Naive B cell (primary cell): ENCODE measurements at regions not wholly inside any gene's neighbourhood (a gene's known extent, or its start where the extent isn't known, plus 50 kb on each side); places are given as distances from the start of the nearest gene placed in this dataset.

Experiments
- ATAC-seq, 2 donors: fragments of 150-1000 bp; cut with Tn5 transposase; 2 replicates each; pipeline ENCODE4 v1.10.0; 2021; ENCODE audit warnings: low read depth in 2 of 2, mild to moderate bottlenecking in 2 of 2, moderate library complexity in 2 of 2
- DNase-seq: peaks from one replicate; pipeline ENCODE4 v3.0.0; 2022
- H3K27ac Mint-ChIP-seq, 6 donors: one replicate each; pipeline ENCODE4 v1.8.0; 2020 to 2022; ENCODE audit warnings: mild to moderate bottlenecking in 6 of 6, mixed read lengths in 6 of 6, moderate library complexity in 5 of 6, inconsistent platforms in 2 of 6
- H3K27me3 Mint-ChIP-seq, 3 donors: one replicate each; pipeline ENCODE4 v1.8.0; 2021 to 2022; ENCODE audit warnings: mixed read lengths in 3 of 3, mild to moderate bottlenecking in 1 of 3
- H3K36me3 Mint-ChIP-seq, 2 donors: one replicate each; pipeline ENCODE4 v1.8.0; 2020 to 2022; ENCODE audit warnings: mixed read lengths in 2 of 2, inconsistent platforms in 1 of 2, mild to moderate bottlenecking in 1 of 2
- H3K4me1 Mint-ChIP-seq, 3 donors: one replicate each; pipeline ENCODE4 v1.8.0; 2020 to 2022; ENCODE audit warnings: mixed read lengths in 3 of 3, inconsistent platforms in 1 of 3, mild to moderate bottlenecking in 1 of 3, moderate library complexity in 1 of 3
- H3K4me3 Mint-ChIP-seq, 8 donors: one replicate each; pipeline ENCODE4 v1.8.0; 2020 to 2022; ENCODE audit warnings: mild to moderate bottlenecking in 8 of 8, mixed read lengths in 8 of 8, moderate library complexity in 8 of 8, inconsistent platforms in 2 of 8
- H3K9me3 Mint-ChIP-seq, 7 donors: one replicate each; pipeline ENCODE4 v1.8.0; 2020 to 2022; ENCODE audit warnings: mixed read lengths in 7 of 7, mild to moderate bottlenecking in 5 of 7, inconsistent platforms in 2 of 7, moderate library complexity in 1 of 7

- H3K4me1 Mint-ChIP-seq, result peaks cover 5 to 14% (median 9%) of the 10 kb centered on the region in 3 donors
- H3K27ac Mint-ChIP-seq, result peak overlapping the region in 1 of 6 donors; percentile 7
- peaks cover 0 to 5% (median 0%) of the 10 kb centered on the region in 3 donors for H3K27me3 Mint-ChIP-seq
- no peak for DNase-seq
- H3K4me3 Mint-ChIP-seq, result no peak overlapping the region
- H3K36me3 Mint-ChIP-seq, result peaks cover 6 to 7% of the 10 kb centered on the region in 2 donors
- no peak for ATAC-seq
- peaks cover 0 to 4% (median 0%) of the 10 kb centered on the region in 7 donors for H3K9me3 Mint-ChIP-seq
Observed at GRCh38 chr5:125202871-125203438, 456.5 kb upstream of the ZNF608 start.

DNA sequence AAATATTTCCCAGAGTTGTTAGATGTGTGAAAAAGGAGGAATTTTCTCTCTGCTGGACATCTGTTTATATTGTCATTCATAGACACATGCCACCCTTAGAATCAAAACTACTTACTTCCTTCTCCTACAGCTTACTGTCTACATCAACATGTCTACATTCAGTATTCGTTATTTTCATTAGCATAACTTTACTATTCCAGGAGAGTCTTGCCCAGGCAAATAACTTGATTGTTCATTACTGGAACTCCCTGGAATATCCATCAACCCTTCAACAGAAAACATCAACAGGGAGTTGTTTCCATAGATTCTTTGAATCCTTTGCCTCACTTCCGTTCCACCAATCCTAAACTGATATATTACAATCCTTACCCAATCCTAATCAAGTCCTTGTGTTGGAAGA lies 457.5 kb upstream of the ZNF608 start:
- H3K36me3 Mint-ChIP-seq, result peaks cover 6 to 7% of the 10 kb centered on the region in 2 donors
- DNase-seq (no peak), ATAC-seq (no peak)
- H3K27me3 Mint-ChIP-seq, result peaks cover 0 to 5% (median 0%) of the 10 kb centered on the region in 3 donors
- H3K4me1 Mint-ChIP-seq, result peaks cover 5 to 14% (median 9%) of the 10 kb centered on the region in 3 donors
- H3K4me3 Mint-ChIP-seq, result no peak overlapping the region
- H3K27ac Mint-ChIP-seq, result no peak overlapping the region
- H3K9me3 Mint-ChIP-seq, result peaks cover 0 to 4% (median 0%) of the 10 kb centered on the region in 7 donors

- no peaks in the 10 kb centered on the region for H3K27me3 Mint-ChIP-seq
- peaks cover 6 to 7% of the 10 kb centered on the region in 2 donors for H3K36me3 Mint-ChIP-seq
- peak overlapping the region in 1 of 8 donors; percentile 17 for H3K4me3 Mint-ChIP-seq
- ATAC-seq (peak in 1 of 2 donors; percentile 44), DNase-seq (no peak)
- no peak overlapping the region for H3K27ac Mint-ChIP-seq
- peaks cover 0 to 4% (median 0%) of the 10 kb centered on the region in 7 donors for H3K9me3 Mint-ChIP-seq
- H3K4me1 Mint-ChIP-seq, result peaks cover 0 to 8% (median 2%) of the 10 kb centered on the region in 3 donors
Observed at GRCh38 chr5:125205601-125206225, 459.3 kb upstream of the ZNF608 start.

GRCh38 chr5:125207856-125208255 lies 461.4 kb upstream of the ZNF608 start:
- H3K27me3 Mint-ChIP-seq, result no peaks in the 10 kb centered on the region
- no peak overlapping the region for H3K4me3 Mint-ChIP-seq
- H3K9me3 Mint-ChIP-seq, result peaks cover 0 to 4% (median 0%) of the 10 kb centered on the region in 7 donors
- peaks cover 0 to 8% (median 0%) of the 10 kb centered on the region in 3 donors for H3K4me1 Mint-ChIP-seq
- peaks cover 6 to 7% of the 10 kb centered on the region in 2 donors for H3K36me3 Mint-ChIP-seq
- DNase-seq (no peak), ATAC-seq (no peak)
- peak overlapping the region in 1 of 6 donors; percentile 11 for H3K27ac Mint-ChIP-seq

GRCh38 chr5:125209650-125210049 lies 463.2 kb upstream of the ZNF608 start:
- Mint-ChIP-seq H3K27me3 (no peaks in the 10 kb centered on the region), H3K4me1 (peaks cover 0 to 8% (median 0%) of the 10 kb centered on the region in 3 donors), H3K36me3 (peaks cover 0 to under 1% of the 10 kb centered on the region in 2 donors), H3K4me3 (no peak overlapping the region), H3K9me3 (peaks cover 0 to 2% (median 0%) of the 10 kb centered on the region in 7 donors), H3K27ac (no peak overlapping the region)
- no peak for DNase-seq
- no peak for ATAC-seq

DNA sequence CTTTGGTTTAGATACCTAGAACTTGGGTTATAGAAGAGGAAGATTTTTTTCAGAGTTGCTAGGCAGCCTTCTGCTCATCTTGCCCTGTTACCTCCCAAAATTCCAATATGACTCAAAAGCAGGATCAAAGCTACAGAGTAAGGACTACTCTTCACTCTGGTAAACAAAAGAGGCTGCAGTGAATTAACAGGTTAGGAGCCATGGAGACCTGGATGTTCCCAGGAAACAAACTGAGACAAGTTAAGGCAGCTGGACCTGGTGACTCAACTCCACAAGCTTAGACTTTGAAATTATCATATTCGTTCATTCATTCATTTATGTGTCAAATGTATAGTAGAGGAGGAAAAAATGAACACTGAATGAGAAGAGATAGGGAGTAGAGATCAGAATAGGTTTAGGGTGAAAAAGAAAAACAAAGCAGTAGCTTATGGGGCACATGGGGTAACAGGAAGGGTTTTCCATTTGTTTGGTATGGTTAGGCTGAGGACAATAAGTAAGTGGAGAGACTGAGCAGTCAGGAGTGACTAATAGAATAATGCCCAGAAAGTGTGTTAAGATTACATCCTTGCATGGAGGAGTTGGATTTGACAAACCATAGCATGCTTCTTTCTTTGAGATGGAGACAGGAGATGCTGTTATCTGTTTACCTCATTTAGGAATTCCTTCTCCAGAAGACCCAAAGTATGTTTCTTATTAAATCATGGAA lies 464.0 kb upstream of the ZNF608 start:
- peaks cover 0 to 2% (median 0%) of the 10 kb centered on the region in 7 donors for H3K9me3 Mint-ChIP-seq
- H3K36me3 Mint-ChIP-seq, result no peaks in the 10 kb centered on the region
- no peak overlapping the region for H3K27ac Mint-ChIP-seq
- DNase-seq (no peak), ATAC-seq (no peak)
- peaks cover 0 to 6% (median 0%) of the 10 kb centered on the region in 3 donors for H3K4me1 Mint-ChIP-seq
- no peak overlapping the region for H3K4me3 Mint-ChIP-seq
- H3K27me3 Mint-ChIP-seq, result no peaks in the 10 kb centered on the region

- no peaks in the 10 kb centered on the region for H3K27me3 Mint-ChIP-seq
- no peak overlapping the region for H3K27ac Mint-ChIP-seq
- no peak for DNase-seq
- ATAC-seq, result no peak
- no peaks in the 10 kb centered on the region for H3K4me1 Mint-ChIP-seq
- H3K36me3 Mint-ChIP-seq, result no peaks in the 10 kb centered on the region
- H3K9me3 Mint-ChIP-seq, result peaks cover 0 to 7% (median 0%) of the 10 kb centered on the region in 7 donors
- H3K4me3 Mint-ChIP-seq, result no peak overlapping the region
Observed at GRCh38 chr5:125214080-125214479, 467.6 kb upstream of the ZNF608 start.

DNA sequence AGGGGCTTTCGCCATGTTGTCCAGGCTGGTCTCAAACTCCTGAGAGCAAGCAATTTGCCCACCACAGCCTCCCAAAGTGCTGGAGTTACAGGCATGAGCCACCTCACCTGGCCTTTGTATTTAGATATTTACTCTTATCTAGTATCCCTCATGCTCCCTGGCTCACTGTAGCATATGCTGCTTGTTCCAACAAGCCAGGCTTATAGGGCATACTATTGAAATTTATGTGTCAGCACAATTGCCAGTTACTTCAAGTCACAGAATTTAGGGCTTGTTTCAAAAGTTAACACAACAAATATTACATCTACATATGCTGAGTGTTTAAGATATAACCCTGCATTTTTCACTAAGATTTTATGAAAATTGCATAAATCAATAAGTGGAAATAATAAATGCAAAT lies 469.2 kb upstream of the ZNF608 start:
- DNase-seq, result no peak
- H3K4me3 Mint-ChIP-seq, result no peak overlapping the region
- peaks cover 0 to 4% of the 10 kb centered on the region in 2 donors for H3K36me3 Mint-ChIP-seq
- H3K27ac Mint-ChIP-seq, result no peak overlapping the region
- H3K27me3 Mint-ChIP-seq, result no peaks in the 10 kb centered on the region
- H3K9me3 Mint-ChIP-seq, result peaks cover 0 to 14% (median 0%) of the 10 kb centered on the region in 7 donors
- H3K4me1 Mint-ChIP-seq, result no peaks in the 10 kb centered on the region
- ATAC-seq, result no peak

- H3K27ac Mint-ChIP-seq, result no peak overlapping the region
- peaks cover 0 to 14% (median 0%) of the 10 kb centered on the region in 7 donors for H3K9me3 Mint-ChIP-seq
- peaks cover 0 to 4% of the 10 kb centered on the region in 2 donors for H3K36me3 Mint-ChIP-seq
- H3K4me1 Mint-ChIP-seq, result no peaks in the 10 kb centered on the region
- no peak for ATAC-seq
- no peaks in the 10 kb centered on the region for H3K27me3 Mint-ChIP-seq
- H3K4me3 Mint-ChIP-seq, result no peak overlapping the region
- DNase-seq, result no peak
Observed at GRCh38 chr5:125219710-125220109, 473.3 kb upstream of the ZNF608 start.

- ATAC-seq, result no peak
- Mint-ChIP-seq H3K4me3 (no peak overlapping the region), H3K36me3 (peaks cover 0 to 4% of the 10 kb centered on the region in 2 donors), H3K27ac (no peak overlapping the region), H3K4me1 (no peaks in the 10 kb centered on the region), H3K9me3 (peaks cover 0 to 14% (median 0%) of the 10 kb centered on the region in 7 donors), H3K27me3 (peaks cover 0 to under 1% (median 0%) of the 10 kb centered on the region in 3 donors)
- no peak for DNase-seq
Observed at GRCh38 chr5:125220284-125220683, 473.8 kb upstream of the ZNF608 start.

DNA sequence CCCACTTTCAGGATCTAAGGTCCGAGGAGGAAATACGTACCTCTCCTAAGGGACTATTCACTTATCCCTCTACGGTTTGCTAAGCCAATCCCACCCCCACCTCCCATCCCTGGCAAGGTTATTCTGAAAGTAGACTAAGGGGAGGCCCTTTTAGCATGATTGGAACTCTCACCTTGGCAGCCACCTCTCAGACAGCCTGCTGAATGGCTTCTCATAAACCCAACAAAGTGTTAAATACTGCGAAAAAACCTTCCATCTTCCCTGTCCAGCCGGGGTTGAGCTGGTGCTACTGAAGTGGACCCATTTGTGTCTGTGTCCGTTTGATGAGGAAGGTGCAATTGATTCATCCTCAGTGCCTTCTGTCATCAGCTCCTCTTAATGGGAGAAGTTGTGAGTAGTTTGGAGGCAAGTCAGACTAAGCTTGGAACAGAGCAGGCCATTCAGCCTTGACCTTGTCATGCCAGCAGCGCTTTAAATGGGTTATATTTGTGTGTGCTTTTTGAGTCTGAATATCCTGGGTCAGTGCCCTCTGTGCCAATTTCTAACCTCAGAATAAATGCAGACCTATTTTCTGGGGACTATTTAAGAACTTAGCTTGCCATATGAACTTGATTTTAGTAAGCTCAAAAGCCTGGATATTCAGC lies 476.3 kb upstream of the ZNF608 start:
- peaks cover 0 to 11% (median 9%) of the 10 kb centered on the region in 3 donors for H3K27me3 Mint-ChIP-seq
- H3K27ac Mint-ChIP-seq, result peak overlapping the region in 1 of 6 donors; percentile 36
- DNase-seq, result no peak
- H3K4me1 Mint-ChIP-seq, result peaks cover 0 to 7% (median 0%) of the 10 kb centered on the region in 3 donors
- no peak for ATAC-seq
- peaks cover 0 to 14% (median 0%) of the 10 kb centered on the region in 7 donors for H3K9me3 Mint-ChIP-seq
- H3K4me3 Mint-ChIP-seq, result no peak overlapping the region
- H3K36me3 Mint-ChIP-seq, result peaks cover 0 to 4% of the 10 kb centered on the region in 2 donors

GRCh38 chr5:125225424-125225823 lies 479.0 kb upstream of the ZNF608 start:
- H3K27me3 Mint-ChIP-seq, result peaks cover 0 to 11% (median 9%) of the 10 kb centered on the region in 3 donors
- H3K27ac Mint-ChIP-seq, result no peak overlapping the region
- peaks cover 0 to 7% (median 0%) of the 10 kb centered on the region in 3 donors for H3K4me1 Mint-ChIP-seq
- peaks cover 0 to 1% (median 0%) of the 10 kb centered on the region in 7 donors for H3K9me3 Mint-ChIP-seq
- DNase-seq, result no peak
- peak overlapping the region in 1 of 8 donors; percentile 57 for H3K4me3 Mint-ChIP-seq
- ATAC-seq, result no peak
- no peaks in the 10 kb centered on the region for H3K36me3 Mint-ChIP-seq

GRCh38 chr5:125226825-125227224 lies 480.4 kb upstream of the ZNF608 start:
- DNase-seq (no peak), ATAC-seq (no peak)
- H3K9me3 Mint-ChIP-seq, result peaks cover 0 to 4% (median 0%) of the 10 kb centered on the region in 7 donors
- H3K27ac Mint-ChIP-seq, result peak overlapping the region in 2 of 6 donors; percentile 10 to 54
- no peaks in the 10 kb centered on the region for H3K36me3 Mint-ChIP-seq
- peaks cover 0 to 7% (median 0%) of the 10 kb centered on the region in 3 donors for H3K4me1 Mint-ChIP-seq
- H3K27me3 Mint-ChIP-seq, result peaks cover 0 to 11% (median 9%) of the 10 kb centered on the region in 3 donors
- H3K4me3 Mint-ChIP-seq, result no peak overlapping the region
